ENCODE measurements at regions not wholly inside any gene's neighbourhood (a gene's known extent, or its start where the extent isn't known, plus 50 kb on each side); places are given as distances from the start of the nearest gene placed in this dataset.

GRCh38 chr16:61596655-61597054 is 439.6 kb downstream of the CDH8 start:
- DNase-seq (ENCODE audit: low spot score): no peak

- DNase-seq (ENCODE audit: low spot score): no peak
These were observed 440.6 kb downstream of the CDH8 start for GRCh38 chr16:61595605-61596004.

GRCh38 chr16:61590577-61590976 is 445.7 kb downstream of the CDH8 start:
- DNase-seq (ENCODE audit: low spot score): no peak

GRCh38 chr16:61587526-61587925 is 448.7 kb downstream of the CDH8 start:
- no peak for DNase-seq (ENCODE audit: low spot score)

GRCh38 chr16:61581417-61582046 is 454.7 kb downstream of the CDH8 start:
- DNase-seq (ENCODE audit: low spot score): no peak

- DNase-seq (ENCODE audit: low spot score): no peak
These were observed 455.7 kb downstream of the CDH8 start for GRCh38 chr16:61580579-61580978.

GRCh38 chr16:61579195-61579594 is 457.0 kb downstream of the CDH8 start:
- DNase-seq (ENCODE audit: low spot score): no peak

- DNase-seq (ENCODE audit: low spot score): no peak
These were observed 459.8 kb downstream of the CDH8 start for GRCh38 chr16:61576476-61576875.

- no peak for DNase-seq (ENCODE audit: low spot score)
These were observed 460.6 kb downstream of the CDH8 start for GRCh38 chr16:61575617-61576016.

- DNase-seq (ENCODE audit: low spot score): no peak
These were observed 467.2 kb downstream of the CDH8 start for GRCh38 chr16:61569028-61569427.

GRCh38 chr16:61564716-61565115 is 471.5 kb downstream of the CDH8 start:
- DNase-seq (ENCODE audit: low spot score): no peak

GRCh38 chr16:61555718-61556441 is 480.4 kb downstream of the CDH8 start:
- DNase-seq (ENCODE audit: low spot score): no peak

- no peak for DNase-seq (ENCODE audit: low spot score)
These were observed 486.9 kb downstream of the CDH8 start for GRCh38 chr16:61549327-61549726.

GRCh38 chr16:61547626-61548025 is 488.6 kb downstream of the CDH8 start:
- DNase-seq (ENCODE audit: low spot score): no peak

GRCh38 chr16:61544165-61544564 is 492.1 kb downstream of the CDH8 start:
- no peak for DNase-seq (ENCODE audit: low spot score)

GRCh38 chr16:61540216-61540615 is 496.0 kb downstream of the CDH8 start:
- no peak for DNase-seq (ENCODE audit: low spot score)

GRCh38 chr16:61530697-61531096 is 505.5 kb downstream of the CDH8 start:
- DNase-seq (ENCODE audit: low spot score): no peak

- DNase-seq (ENCODE audit: low spot score): no peak
These were observed 535.4 kb downstream of the CDH8 start for GRCh38 chr16:61500851-61501250.

- no peak for DNase-seq (ENCODE audit: low spot score)
These were observed 556.0 kb downstream of the CDH8 start for GRCh38 chr16:61480250-61480649.

- no peak for DNase-seq (ENCODE audit: low spot score)
These were observed 564.5 kb downstream of the CDH8 start for GRCh38 chr16:61471737-61472136.

GRCh38 chr16:61471023-61471422 is 565.2 kb downstream of the CDH8 start:
- no peak for DNase-seq (ENCODE audit: low spot score)

- no peak for DNase-seq (ENCODE audit: low spot score)
These were observed 571.0 kb downstream of the CDH8 start for GRCh38 chr16:61465285-61465684.

GRCh38 chr16:61460020-61460419 is 576.2 kb downstream of the CDH8 start:
- no peak for DNase-seq (ENCODE audit: low spot score)

GRCh38 chr16:61435346-61435745 is 600.9 kb downstream of the CDH8 start:
- DNase-seq (ENCODE audit: low spot score): no peak
